ENCODE measurements at regions not wholly inside any gene's neighbourhood (a gene's known extent, or its start where the extent isn't known, plus 50 kb on each side); places are given as distances from the start of the nearest gene placed in this dataset.

DNA sequence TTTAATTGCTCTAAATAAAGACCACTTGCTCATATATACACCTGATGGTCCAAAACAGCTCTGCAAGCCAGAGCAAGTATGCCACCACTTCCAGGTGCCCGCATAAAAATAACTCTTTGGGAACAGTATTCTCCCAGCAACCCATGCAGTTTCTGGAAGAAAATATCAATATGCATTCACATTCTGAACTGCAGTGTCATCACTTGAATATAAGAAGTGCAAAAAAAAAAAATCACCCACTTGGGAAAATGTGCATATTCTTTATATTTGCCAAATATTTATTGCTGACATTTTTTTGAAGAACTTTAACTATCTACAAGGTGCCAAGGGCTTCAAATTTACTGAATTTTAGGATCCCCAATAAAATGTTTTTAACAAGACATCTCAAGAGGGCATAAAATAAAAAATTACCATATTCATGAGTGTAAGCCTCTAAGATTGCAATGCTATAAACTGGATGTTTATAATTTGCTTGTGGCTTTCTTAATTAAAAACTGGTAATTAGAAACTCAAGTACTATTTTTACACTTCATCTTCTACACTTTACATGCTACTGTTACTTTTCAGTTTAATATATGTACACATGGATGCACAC lies 360.6 kb upstream of the HNRNPA3 start:
- TF ChIP-seq FOXK2 (IDR thresholded peaks at IDR 0.05) (no peak), SP1 (IDR thresholded peaks at IDR 0.05) (no peak)

Measured in HEK293T (cell line).